K562 (cell line): ENCODE measurements at regions not wholly inside any gene's neighbourhood (a gene's known extent, or its start where the extent isn't known, plus 50 kb on each side); places are given as distances from the start of the nearest gene placed in this dataset.

Experiments used
- NFIX ChIP-seq: fragments of 250-450 bp; sonication (Bioruptor Pico); IDR thresholded peaks from 2 replicates; pipeline ENCODE4 v1.4.0; 2020; ENCODE audit warnings: low read depth, mild to moderate bottlenecking, moderate library complexity
- TF ChIP-seq, protein P1 (sequence below): fragments of 450-650 bp; IDR thresholded peaks from 2 replicates; pipeline ENCODE4 v1.6.1; 2018; ENCODE audit not compliant: partially characterized antibody

DNA sequence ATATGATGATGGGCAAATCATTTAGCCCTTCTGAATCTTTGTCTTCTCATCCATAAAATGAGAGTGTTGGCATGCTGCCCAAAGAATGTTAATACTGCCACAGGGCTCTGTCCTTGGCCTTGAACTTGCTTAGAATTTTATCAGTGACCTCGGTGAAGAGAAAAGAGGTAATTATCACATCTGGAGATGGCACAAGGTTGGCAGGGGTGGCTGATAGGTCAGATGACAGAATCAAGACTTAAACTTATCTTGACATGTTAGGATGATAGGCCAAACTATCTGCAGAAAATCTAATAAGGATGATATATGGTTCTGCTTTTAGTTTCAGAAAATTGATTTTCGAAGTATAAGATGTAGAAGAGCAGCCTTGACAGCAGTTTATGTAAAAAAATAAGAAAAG, 599.1 kb upstream of the CLINT1 start:
- TF ChIP-seq, protein P1, sequence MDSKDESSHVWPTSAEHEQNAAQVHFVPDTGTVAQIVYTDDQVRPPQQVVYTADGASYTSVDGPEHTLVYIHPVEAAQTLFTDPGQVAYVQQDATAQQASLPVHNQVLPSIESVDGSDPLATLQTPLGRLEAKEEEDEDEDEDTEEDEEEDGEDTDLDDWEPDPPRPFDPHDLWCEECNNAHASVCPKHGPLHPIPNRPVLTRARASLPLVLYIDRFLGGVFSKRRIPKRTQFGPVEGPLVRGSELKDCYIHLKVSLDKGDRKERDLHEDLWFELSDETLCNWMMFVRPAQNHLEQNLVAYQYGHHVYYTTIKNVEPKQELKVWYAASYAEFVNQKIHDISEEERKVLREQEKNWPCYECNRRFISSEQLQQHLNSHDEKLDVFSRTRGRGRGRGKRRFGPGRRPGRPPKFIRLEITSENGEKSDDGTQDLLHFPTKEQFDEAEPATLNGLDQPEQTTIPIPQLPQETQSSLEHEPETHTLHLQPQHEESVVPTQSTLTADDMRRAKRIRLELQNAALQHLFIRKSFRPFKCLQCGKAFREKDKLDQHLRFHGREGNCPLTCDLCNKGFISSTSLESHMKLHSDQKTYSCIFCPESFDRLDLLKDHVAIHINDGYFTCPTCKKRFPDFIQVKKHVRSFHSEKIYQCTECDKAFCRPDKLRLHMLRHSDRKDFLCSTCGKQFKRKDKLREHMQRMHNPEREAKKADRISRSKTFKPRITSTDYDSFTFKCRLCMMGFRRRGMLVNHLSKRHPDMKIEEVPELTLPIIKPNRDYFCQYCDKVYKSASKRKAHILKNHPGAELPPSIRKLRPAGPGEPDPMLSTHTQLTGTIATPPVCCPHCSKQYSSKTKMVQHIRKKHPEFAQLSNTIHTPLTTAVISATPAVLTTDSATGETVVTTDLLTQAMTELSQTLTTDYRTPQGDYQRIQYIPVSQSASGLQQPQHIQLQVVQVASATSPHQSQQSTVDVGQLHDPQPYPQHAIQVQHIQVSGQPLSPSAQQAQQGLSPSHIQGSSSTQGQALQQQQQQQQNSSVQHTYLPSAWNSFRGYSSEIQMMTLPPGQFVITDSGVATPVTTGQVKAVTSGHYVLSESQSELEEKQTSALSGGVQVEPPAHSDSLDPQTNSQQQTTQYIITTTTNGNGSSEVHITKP, result no peak
- no peak; the same call in 1 of the 2 replicates for TF ChIP-seq NFIX (CRISPR knock-in tag)
